ENCODE measurements at regions not wholly inside any gene's neighbourhood (a gene's known extent, or its start where the extent isn't known, plus 50 kb on each side); places are given as distances from the start of the nearest gene placed in this dataset.
A peak's percentile ranks its signal among the peaks of the same experiment; 100 is the strongest.
"Not testable (repeated sequence)": the region's sequence is repeated elsewhere in the genome, so short reads cannot be mapped to it uniquely, and the experiment has no call there.

DNA sequence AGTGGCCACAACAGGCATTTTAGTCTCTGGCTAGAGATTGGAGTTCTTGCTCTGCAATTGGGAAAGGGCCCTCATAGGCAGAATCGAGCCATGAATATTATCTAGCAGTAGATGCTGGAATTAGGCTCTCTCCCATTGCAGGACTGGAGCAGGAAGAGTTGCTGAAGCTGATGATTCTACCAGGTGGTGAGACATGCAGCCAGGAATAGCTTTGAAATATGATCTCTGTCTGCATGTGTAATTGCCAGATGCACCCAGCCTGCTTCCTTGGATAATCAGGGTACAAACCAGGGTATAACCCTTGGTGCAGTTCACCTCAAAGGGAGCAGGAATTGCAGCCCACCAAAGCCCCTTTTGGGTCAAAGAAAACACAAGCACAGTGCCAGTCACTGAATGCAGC, 211.4 kb upstream of the FTMT start:
- no peak for DNase-seq (ENCODE audit: low spot score)

- DNase-seq (ENCODE audit: low spot score) = no peak
These were observed 193.5 kb upstream of the FTMT start for GRCh38 chr5:121658221-121658620.

- DNase-seq (ENCODE audit: low spot score) = no peak
These were observed 191.5 kb upstream of the FTMT start for GRCh38 chr5:121660142-121660541.

DNA sequence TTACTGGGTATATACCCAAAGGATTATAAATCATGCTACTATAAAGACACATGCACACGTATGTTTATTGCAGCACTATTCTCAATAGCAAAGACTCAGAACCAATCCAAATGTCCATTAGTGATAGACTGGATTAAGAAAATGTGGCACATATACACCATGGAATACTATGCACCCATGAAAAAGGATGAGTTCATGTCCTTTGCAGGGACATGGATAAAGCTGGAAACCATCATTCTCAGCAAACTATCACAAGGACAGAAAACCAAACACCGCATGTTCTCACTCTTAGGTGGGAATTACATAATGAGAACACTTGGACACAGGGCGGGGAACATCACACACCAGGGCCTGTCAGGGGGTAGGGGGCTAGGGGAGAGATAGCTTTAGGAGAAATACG, 186.1 kb upstream of the FTMT start:
- not testable (repeated sequence) for DNase-seq (ENCODE audit: low spot score)

DNA sequence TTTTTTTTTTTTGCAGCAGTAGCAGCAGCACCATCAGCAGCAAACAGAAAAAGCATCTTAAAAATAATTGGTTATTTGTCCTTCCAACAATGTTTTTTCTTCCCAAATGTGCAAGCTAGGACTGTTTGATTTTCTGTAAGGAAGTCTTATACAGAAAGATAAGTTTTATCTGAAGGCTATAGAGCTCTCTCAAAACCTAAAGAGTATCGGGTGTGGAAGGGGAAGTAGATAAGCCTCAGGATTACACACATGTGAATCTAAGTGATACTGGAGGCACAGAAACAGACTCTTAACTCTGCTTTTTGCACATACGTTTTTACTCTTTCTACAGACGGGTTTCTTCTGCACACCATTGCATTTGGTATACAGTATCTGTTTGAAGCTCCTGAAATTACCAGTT, 184.4 kb upstream of the FTMT start:
- no peak for DNase-seq (ENCODE audit: low spot score)

- no peak for DNase-seq (ENCODE audit: low spot score)
These were observed 183.0 kb upstream of the FTMT start for GRCh38 chr5:121668635-121669034.

- DNase-seq (ENCODE audit: low spot score) = no peak
These were observed 180.1 kb upstream of the FTMT start for GRCh38 chr5:121671624-121672023.

DNA sequence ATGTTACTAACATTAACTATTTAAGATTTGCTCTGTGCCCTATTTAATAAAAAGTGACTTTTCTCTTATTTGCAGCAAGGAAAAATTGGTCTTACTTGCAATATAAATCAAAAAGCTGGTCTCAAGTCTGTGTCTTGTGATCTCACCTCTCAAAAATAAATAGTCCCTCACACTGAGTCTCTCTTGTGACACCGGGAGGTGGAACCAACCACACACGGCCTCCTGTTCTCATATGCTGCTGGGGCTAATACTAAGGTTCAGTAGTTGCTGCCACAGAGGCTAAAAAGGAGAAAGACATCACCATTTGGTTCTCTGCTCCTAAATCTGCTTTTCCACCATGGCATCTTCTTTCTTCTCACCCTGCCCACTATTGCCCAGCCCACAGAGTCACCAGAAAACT, 175.8 kb upstream of the FTMT start:
- no peak for DNase-seq (ENCODE audit: low spot score)

GRCh38 chr5:121681229-121681855, 170.3 kb upstream of the FTMT start:
- DNase-seq (ENCODE audit: low spot score) = no peak

GRCh38 chr5:121688126-121688525, 163.6 kb upstream of the FTMT start:
- DNase-seq (ENCODE audit: low spot score) = no peak

DNA sequence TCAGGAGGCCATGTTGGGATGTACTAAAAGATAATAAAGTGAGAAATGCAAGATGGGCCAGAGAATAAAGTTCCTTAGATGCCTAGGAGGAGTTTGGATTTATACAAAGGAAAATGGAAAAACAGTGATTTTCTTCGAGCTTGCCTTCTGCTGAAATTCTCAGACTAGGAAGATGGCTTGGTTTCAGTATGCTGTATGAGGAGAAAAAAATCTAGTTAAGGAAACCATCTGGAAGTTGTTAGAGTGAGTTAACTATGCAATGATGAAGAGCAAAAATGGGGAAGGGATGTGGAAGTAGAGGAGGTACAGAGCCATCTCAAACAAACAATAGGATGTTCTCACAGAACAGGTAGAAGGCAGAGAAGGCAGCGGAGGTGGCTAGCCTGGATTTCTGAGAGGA, 162.9 kb upstream of the FTMT start:
- DNase-seq (ENCODE audit: low spot score) = no peak

- peak; percentile 64 for DNase-seq (ENCODE audit: low spot score)
These were observed 160.2 kb upstream of the FTMT start for GRCh38 chr5:121691478-121691877.

DNA sequence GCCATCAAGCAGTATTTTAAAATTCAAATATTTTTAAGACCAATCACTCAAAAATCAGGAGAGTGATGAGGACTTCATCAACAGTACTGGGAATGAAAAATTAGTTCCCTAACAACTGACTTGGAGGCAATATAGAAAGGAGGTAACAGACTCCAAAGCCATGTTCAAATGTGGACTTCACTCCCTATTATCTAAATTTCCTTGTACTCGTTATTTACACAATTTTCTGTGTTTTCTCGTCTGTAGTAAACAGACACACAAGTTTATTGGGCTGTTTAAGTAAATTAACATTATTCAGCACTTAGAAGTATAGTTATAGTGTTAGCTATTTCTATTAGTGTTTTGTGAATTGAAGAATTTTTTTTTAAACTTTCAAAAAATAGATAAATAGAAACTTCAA, 159.5 kb upstream of the FTMT start:
- DNase-seq (ENCODE audit: low spot score) = no peak

- DNase-seq (ENCODE audit: low spot score) = no peak
These were observed 157.8 kb upstream of the FTMT start for GRCh38 chr5:121693864-121694263.

- DNase-seq (ENCODE audit: low spot score) = no peak
These were observed 156.4 kb upstream of the FTMT start for GRCh38 chr5:121695307-121695706.

DNA sequence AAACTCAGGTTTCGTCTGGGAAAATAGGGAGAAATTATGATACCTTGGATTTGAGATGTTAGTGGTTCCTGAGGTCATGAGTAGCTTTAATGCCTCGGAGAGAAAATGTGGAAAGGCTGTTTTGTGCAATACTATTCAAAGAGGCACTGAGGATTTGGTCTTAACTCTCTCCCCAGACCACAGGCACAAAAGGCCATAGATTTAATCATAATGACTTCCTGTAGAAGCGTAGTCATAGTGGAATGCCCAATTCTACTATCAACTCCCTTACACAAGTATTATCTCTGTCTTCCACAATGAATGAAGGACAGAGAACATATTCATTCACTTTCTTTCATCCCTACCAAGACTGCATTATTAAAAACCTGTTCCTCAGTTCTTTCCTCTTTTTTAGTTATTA, 153.0 kb upstream of the FTMT start:
- no peak for DNase-seq (ENCODE audit: low spot score)

DNA sequence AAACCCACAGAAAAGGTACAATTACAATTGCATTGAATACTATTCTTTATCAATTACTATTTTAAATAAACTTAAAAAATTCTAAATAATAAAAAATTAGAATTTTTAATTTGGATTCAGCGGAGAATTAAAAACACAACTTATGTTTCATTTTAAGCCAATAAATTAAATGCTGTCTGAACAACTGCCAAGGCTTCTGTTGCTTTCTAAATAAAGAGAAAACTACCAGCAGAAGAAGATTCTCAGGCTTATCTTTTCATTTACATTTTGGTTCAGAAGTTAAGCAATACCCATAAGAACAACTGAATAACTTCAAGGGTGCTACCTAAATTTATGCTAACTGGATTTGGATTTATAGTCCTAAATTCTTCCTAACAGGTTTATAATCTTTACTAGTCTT, 150.0 kb upstream of the FTMT start:
- no peak for DNase-seq (ENCODE audit: low spot score)

- no peak for DNase-seq (ENCODE audit: low spot score)
These were observed 149.0 kb upstream of the FTMT start for GRCh38 chr5:121702682-121703081.

DNA sequence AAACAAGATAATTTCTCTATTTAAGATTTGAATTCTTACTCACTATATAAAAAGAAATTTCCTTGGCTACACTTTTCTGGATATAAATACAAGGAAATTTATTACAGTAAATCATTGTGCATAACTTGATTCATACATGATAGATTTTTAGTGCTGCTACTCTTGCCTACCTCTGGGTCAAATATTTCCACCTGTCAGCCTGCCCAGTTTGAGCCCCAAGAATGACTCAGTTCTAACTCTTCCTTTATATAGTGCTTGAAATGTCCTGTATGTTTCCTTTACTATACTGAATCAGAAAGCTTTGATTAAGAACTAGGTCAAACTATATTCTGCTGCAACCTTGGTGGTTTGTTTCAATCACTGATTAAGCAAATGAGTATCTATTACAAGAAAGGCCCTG, 147.4 kb upstream of the FTMT start:
- peak; percentile 54 for DNase-seq (ENCODE audit: low spot score)

GRCh38 chr5:121706686-121707085, 145.0 kb upstream of the FTMT start:
- DNase-seq (ENCODE audit: low spot score) = no peak

DNA sequence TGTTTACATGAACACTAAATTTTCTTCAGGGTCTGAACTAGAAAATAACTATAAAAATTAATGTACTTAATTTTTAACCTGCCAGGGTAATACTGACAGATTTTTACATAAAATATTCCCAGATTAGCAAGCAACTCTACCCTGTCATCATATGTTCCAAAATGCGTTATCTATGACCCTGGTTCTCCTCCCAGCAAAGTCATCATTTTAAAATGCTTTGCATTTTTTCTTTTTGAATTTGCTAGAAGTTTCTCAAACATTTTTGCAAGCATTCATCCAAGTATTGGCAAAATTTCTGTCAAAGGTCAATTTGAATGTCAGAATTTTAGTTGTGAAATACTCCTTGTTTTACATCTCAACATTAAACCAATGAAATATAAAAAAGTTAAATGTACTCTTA, 144.5 kb upstream of the FTMT start:
- no peak for DNase-seq (ENCODE audit: low spot score)

- no peak for DNase-seq (ENCODE audit: low spot score)
These were observed 140.3 kb upstream of the FTMT start for GRCh38 chr5:121711416-121711815.

- no peak for DNase-seq (ENCODE audit: low spot score)
These were observed 132.4 kb upstream of the FTMT start for GRCh38 chr5:121719255-121719654.

- no peak for DNase-seq (ENCODE audit: low spot score)
These were observed 126.2 kb upstream of the FTMT start for GRCh38 chr5:121725450-121725849.

DNA sequence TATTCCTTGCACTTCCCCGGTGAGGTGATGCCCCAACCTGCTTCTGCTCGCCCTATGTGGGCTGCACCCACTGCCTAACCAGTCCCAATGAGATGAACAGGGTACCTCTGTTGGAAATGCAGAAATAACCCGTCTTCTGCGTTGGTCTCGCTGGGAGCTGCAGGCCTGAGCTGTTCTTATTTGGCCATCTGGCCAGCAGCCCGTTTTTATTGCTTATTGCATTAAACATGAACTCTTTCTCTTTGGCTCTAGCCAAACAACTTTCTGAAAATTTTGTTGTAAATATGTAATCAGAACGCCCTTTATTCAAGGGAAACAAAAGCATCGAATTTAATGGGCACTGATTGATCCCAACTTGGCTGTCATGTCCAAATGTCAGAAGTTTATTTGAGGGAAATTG, 124.7 kb upstream of the FTMT start:
- no peak for DNase-seq (ENCODE audit: low spot score)
